Duodenal mucosa (tissue), 2 donors: ENCODE measurements at regions not wholly inside any gene's neighbourhood (a gene's known extent, or its start where the extent isn't known, plus 50 kb on each side); places are given as distances from the start of the nearest gene placed in this dataset.

ENCODE experiments used
- H3K27ac ChIP-seq: one replicate; pipeline ENCODE4 v1.7.0; 2013; ENCODE audit warnings: low read depth, low read length
- H3K27me3 ChIP-seq, 2 donors: one replicate each; pipeline ENCODE4 v1.7.0; 2013; ENCODE audit warnings: low read length in 2 of 2, control low read depth in 1 of 2; ENCODE audit not compliant: insufficient read depth in 2 of 2, control insufficient read depth in 1 of 2
- H3K36me3 ChIP-seq, 2 donors: one replicate each; pipeline ENCODE4 v1.7.0; 2013; ENCODE audit warnings: low read length in 2 of 2, control low read depth in 1 of 2; ENCODE audit not compliant: insufficient read depth in 2 of 2, control insufficient read depth in 1 of 2
- H3K4me1 ChIP-seq, 2 donors: one replicate each; pipeline ENCODE4 v1.7.0; 2013; ENCODE audit warnings: low read length in 2 of 2, control low read depth in 1 of 2; ENCODE audit not compliant: insufficient read depth in 2 of 2, control insufficient read depth in 1 of 2
- H3K4me3 ChIP-seq, 2 donors: one replicate each; pipeline ENCODE4 v1.7.0; 2013; ENCODE audit warnings: low read length in 2 of 2, low read depth in 1 of 2
- H3K9ac ChIP-seq, 2 donors: one replicate each; pipeline ENCODE4 v1.7.0; 2013; ENCODE audit warnings: low read length in 2 of 2, low read depth in 1 of 2
- H3K9me3 ChIP-seq, 2 donors: one replicate each; pipeline ENCODE4 v1.7.0; 2013; ENCODE audit warnings: low read length in 2 of 2, control low read depth in 1 of 2; ENCODE audit not compliant: control insufficient read depth in 1 of 2

DNA sequence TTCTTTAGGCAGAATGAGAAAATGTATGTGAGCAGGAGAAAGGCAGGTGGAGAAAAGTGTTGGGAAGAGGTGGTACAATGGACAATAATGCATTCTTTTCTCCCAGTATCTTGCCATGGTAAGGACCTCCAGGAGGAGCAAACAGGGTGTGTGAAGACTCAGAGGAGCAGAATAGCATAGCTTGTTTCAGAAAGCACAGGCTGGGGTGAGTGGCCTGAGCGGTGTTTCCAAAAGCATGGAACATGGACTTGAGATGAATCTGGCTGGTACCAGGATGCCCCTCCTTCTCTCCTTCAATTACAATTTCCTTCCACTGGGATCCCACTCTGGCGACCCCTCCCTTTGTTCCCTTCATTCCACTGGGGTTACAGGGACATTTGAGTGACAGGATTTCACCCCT, 123.4 kb upstream of the TNR start:
- Histone ChIP-seq H3K27me3 (no peaks in the 10 kb centered on the region), H3K9ac (no peak overlapping the region), H3K4me1 (peaks cover 6 to 7% of the 10 kb centered on the region in 2 donors), H3K4me3 (no peak overlapping the region), H3K36me3 (no peaks in the 10 kb centered on the region), H3K27ac (no peak overlapping the region), H3K9me3 (no peaks in the 10 kb centered on the region)

- Histone ChIP-seq H3K36me3 (no peaks in the 10 kb centered on the region), H3K9ac (no peak overlapping the region), H3K27me3 (no peaks in the 10 kb centered on the region), H3K27ac (no peak overlapping the region), H3K4me3 (no peak overlapping the region), H3K4me1 (peaks cover 10 to 11% of the 10 kb centered on the region in 2 donors), H3K9me3 (no peaks in the 10 kb centered on the region)
Observed at GRCh38 chr1:175865041-175865766, 121.8 kb upstream of the TNR start.

GRCh38 chr1:175864625-175865024, 121.2 kb upstream of the TNR start:
- Histone ChIP-seq H3K36me3 (no peaks in the 10 kb centered on the region), H3K4me1 (peaks cover 10 to 11% of the 10 kb centered on the region in 2 donors), H3K9ac (no peak overlapping the region), H3K9me3 (no peaks in the 10 kb centered on the region), H3K27me3 (no peaks in the 10 kb centered on the region), H3K4me3 (no peak overlapping the region), H3K27ac (no peak overlapping the region)

DNA sequence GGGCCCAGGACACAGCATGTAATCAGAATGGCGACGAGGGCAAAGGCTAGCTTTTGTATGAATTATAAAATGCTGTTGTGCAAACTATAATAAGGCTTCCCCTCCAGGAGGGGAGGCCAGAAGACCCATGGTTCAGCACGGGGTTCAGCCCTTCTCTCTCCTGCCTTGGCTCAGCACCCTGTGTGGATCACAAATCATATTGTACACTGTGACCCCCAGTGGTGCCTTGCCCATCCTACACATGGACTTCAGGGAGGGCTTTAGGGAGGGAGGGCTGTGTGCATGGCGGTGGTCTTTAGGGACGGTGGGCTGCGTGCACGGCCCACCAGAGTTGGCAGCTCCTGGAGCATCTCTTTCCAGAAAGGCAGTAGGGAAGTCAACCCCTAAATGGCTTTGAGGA, 120.8 kb upstream of the TNR start:
- H3K9ac ChIP-seq = no peak overlapping the region
- no peak overlapping the region for H3K27ac ChIP-seq
- peaks cover 10 to 11% of the 10 kb centered on the region in 2 donors for H3K4me1 ChIP-seq
- no peaks in the 10 kb centered on the region for H3K36me3 ChIP-seq
- no peaks in the 10 kb centered on the region for H3K27me3 ChIP-seq
- H3K4me3 ChIP-seq = no peak overlapping the region
- no peaks in the 10 kb centered on the region for H3K9me3 ChIP-seq

- Histone ChIP-seq H3K27me3 (no peaks in the 10 kb centered on the region), H3K4me1 (peaks cover 10 to 11% of the 10 kb centered on the region in 2 donors), H3K27ac (no peak overlapping the region), H3K4me3 (no peak overlapping the region), H3K9ac (no peak overlapping the region), H3K9me3 (no peaks in the 10 kb centered on the region), H3K36me3 (no peaks in the 10 kb centered on the region)
Observed at GRCh38 chr1:175863299-175864050, 120.1 kb upstream of the TNR start.

DNA sequence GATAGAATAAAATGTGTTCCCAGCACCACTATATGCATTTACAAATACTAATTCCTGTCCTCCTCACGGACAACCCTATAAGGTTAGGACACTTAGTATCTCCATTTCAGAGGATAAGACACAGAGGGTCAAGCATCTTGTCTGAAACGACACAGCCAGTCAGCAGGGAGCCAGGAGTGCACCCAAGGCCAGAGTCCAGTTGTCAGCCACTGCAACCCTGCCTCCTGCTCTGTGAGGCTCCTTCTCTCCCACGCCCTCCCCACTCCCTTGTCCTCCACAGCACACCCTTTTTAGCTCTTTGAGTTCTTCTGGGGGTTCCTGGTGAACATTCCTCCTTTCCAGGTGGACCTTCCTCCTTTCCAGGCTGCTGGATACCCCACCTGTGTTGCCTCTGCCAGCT, 119.0 kb upstream of the TNR start:
- Histone ChIP-seq H3K4me3 (no peak overlapping the region), H3K27ac (no peak overlapping the region), H3K9ac (no peak overlapping the region), H3K4me1 (peaks cover 10 to 11% of the 10 kb centered on the region in 2 donors), H3K9me3 (no peaks in the 10 kb centered on the region), H3K27me3 (no peaks in the 10 kb centered on the region), H3K36me3 (no peaks in the 10 kb centered on the region)

DNA sequence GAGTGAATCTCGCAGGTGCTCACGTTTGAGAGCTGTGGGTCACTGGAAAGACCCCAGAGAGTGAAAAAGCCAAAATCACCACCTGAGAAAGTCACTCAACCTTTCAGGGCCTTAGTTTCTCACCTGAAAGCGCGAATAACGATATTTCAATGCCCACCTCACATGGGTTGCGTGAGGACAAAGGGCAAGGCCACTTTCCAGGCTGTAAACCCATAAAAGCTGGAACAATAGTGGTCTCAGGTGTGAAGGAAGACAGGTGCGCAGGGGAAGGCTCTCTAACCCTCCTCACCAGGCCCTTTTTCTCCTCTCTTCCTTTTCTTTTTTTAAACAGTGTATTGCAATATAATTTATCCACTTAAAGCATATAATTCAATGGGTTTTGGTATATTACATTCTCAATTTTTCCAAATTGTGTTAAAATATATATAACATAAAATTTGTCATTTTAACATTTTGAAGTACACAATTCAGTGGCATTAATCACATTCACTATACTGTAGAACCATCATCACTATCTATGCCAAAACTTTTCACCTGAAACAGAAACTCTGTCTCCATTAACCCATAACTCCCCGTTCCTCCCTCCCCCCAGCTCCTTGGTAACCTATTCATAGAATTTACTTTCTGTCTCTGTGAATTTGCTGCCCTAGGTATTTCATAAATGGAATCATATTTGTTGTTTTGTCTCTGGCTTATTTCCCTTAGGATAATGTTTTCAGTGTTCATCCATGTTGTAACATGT, 118.4 kb upstream of the TNR start:
- no peaks in the 10 kb centered on the region for H3K36me3 ChIP-seq
- H3K9ac ChIP-seq = no peak overlapping the region
- no peak overlapping the region for H3K27ac ChIP-seq
- H3K9me3 ChIP-seq = no peaks in the 10 kb centered on the region
- peaks cover 10 to 11% of the 10 kb centered on the region in 2 donors for H3K4me1 ChIP-seq
- H3K27me3 ChIP-seq = no peaks in the 10 kb centered on the region
- H3K4me3 ChIP-seq = no peak overlapping the region

DNA sequence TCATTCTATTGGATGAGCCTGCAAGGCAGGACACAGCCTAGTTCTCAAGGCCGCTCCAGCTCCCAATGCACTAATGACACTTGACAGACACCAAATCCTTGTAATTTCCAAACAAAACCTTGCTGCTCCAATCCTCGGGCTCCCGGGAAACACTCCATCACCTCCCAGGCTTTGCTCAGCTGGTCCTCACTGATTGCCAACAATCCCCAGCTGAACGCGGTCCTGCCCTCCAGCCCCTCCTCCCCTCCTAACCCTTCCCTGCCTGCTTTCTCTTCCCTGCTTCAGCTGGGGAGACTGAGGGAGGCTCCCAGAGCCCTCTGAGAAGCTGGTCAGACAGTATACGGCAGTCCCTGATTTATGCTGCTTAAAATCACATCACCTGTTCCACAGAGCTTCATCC, 114.4 kb upstream of the TNR start:
- Histone ChIP-seq H3K27ac (no peak overlapping the region), H3K9me3 (no peaks in the 10 kb centered on the region), H3K36me3 (no peaks in the 10 kb centered on the region), H3K4me1 (peaks cover 8 to 9% of the 10 kb centered on the region in 2 donors), H3K27me3 (no peaks in the 10 kb centered on the region), H3K4me3 (no peak overlapping the region), H3K9ac (no peak overlapping the region)

GRCh38 chr1:175853681-175854080, 110.3 kb upstream of the TNR start:
- Histone ChIP-seq H3K9me3 (no peaks in the 10 kb centered on the region), H3K9ac (no peak overlapping the region), H3K27me3 (no peaks in the 10 kb centered on the region)

DNA sequence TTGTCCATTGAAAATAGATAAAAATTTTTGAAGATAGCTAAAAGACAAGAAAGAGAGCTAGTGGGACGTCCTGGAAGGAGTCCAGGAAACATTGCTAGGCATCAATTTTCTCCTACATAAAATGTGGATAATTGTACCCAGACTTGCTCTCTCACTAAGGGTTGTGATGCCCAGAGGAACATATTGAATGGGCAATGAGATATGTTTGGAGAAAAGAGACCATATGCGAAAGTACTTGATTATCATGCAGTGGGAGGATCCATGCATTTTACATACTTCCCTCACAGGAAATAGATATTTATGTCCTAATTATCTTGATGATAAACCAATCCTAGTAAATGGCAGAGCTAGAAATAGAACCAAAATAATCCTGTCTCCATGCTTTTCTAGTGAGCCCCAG, 108.4 kb upstream of the TNR start:
- no peaks in the 10 kb centered on the region for H3K36me3 ChIP-seq
- H3K4me1 ChIP-seq = no peaks in the 10 kb centered on the region
- no peak overlapping the region for H3K27ac ChIP-seq
- no peaks in the 10 kb centered on the region for H3K27me3 ChIP-seq
- H3K4me3 ChIP-seq = no peak overlapping the region
- H3K9ac ChIP-seq = no peak overlapping the region
- no peaks in the 10 kb centered on the region for H3K9me3 ChIP-seq

More at GRCh38 chr1:175853681-175854080, 110.3 kb upstream of the TNR start:
- H3K36me3 ChIP-seq = no peaks in the 10 kb centered on the region
- no peaks in the 10 kb centered on the region for H3K4me1 ChIP-seq
- H3K4me3 ChIP-seq = no peak overlapping the region
- H3K27ac ChIP-seq = no peak overlapping the region
